Inflammatory macrophage treated with lipopolysaccharide for 1 hour (primary cell): ENCODE measurements at regions not wholly inside any gene's neighbourhood (a gene's known extent, or its start where the extent isn't known, plus 50 kb on each side); places are given as distances from the start of the nearest gene placed in this dataset.

ENCODE experiments used
- DNase-seq, 2 donors: peaks; one replicate each; pipeline ENCODE4 v3.0.0-alpha.2; 2020 to 2022

- no peak for DNase-seq
Measured at GRCh38 chr5:73306078-73306719, 133.2 kb downstream of the TMEM174 start.

- DNase-seq = no peak
Measured at GRCh38 chr5:73305386-73305785, 132.4 kb downstream of the TMEM174 start.

GRCh38 chr5:73304381-73304780 is 131.4 kb downstream of the TMEM174 start:
- no peak for DNase-seq

GRCh38 chr5:73303148-73304079 is 130.4 kb downstream of the TMEM174 start:
- no peak for DNase-seq

- DNase-seq = peak in 1 of 2 donors; percentile 14
Measured at GRCh38 chr5:73302797-73303147, 129.8 kb downstream of the TMEM174 start.

- no peak for DNase-seq
Measured at GRCh38 chr5:73301208-73301901, 128.4 kb downstream of the TMEM174 start.

GRCh38 chr5:73300337-73301207 is 127.6 kb downstream of the TMEM174 start:
- DNase-seq = no peak

GRCh38 chr5:73299665-73300336 is 126.8 kb downstream of the TMEM174 start:
- no peak for DNase-seq

GRCh38 chr5:73298772-73299630 is 126.0 kb downstream of the TMEM174 start:
- no peak for DNase-seq

GRCh38 chr5:73298251-73298771 is 125.3 kb downstream of the TMEM174 start:
- DNase-seq = no peak

- no peak for DNase-seq
Measured at GRCh38 chr5:73297430-73297829, 124.4 kb downstream of the TMEM174 start.

GRCh38 chr5:73296772-73297171 is 123.8 kb downstream of the TMEM174 start:
- DNase-seq = no peak

- no peak for DNase-seq
Measured at GRCh38 chr5:73295921-73296320, 122.9 kb downstream of the TMEM174 start.

GRCh38 chr5:73295447-73295846 is 122.5 kb downstream of the TMEM174 start:
- DNase-seq = no peak

GRCh38 chr5:73292816-73293459 is 119.9 kb downstream of the TMEM174 start:
- DNase-seq = no peak

- no peak for DNase-seq
Measured at GRCh38 chr5:73291873-73292272, 118.9 kb downstream of the TMEM174 start.

GRCh38 chr5:73290242-73290641 is 117.2 kb downstream of the TMEM174 start:
- DNase-seq = no peak

GRCh38 chr5:73288803-73289720 is 116.1 kb downstream of the TMEM174 start:
- no peak for DNase-seq

GRCh38 chr5:73286896-73287295 is 113.9 kb downstream of the TMEM174 start:
- no peak for DNase-seq
